CD8-positive, alpha-beta memory T cell (primary cell): ENCODE measurements at regions not wholly inside any gene's neighbourhood (a gene's known extent, or its start where the extent isn't known, plus 50 kb on each side); places are given as distances from the start of the nearest gene placed in this dataset.

Experiments used
- CTCF ChIA-PET: fragments of 350-600 bp; sonication (Branson Sonifier 250); formaldehyde crosslinking; loops from one replicate; lab custom pipeline; 2021; ENCODE audit warnings: antibody characterized with exemption; lab: Charles Lee
- POLR2A ChIA-PET: fragments of 350-600 bp; sonication (Branson Sonifier 250); formaldehyde crosslinking; loops from one replicate; lab custom pipeline; 2021; ENCODE audit warnings: antibody characterized with exemption; lab: Charles Lee
- DNase-seq, 5 donors: peaks; one replicate each; pipeline versions ENCODE4 v3.0.0 to v3.0.0-alpha.2; 2020 to 2022; ENCODE audit warnings: mixed read lengths in 1 of 5
- H3K27ac ChIP-seq: one replicate; pipeline ENCODE4 v1.7.0; 2013; ENCODE audit warnings: low read depth, mild to moderate bottlenecking, low read length, moderate library complexity
- H3K27me3 ChIP-seq: 2 replicates; pipeline ENCODE4 v1.7.0; 2013; ENCODE audit warnings: low read length, mild to moderate bottlenecking; ENCODE audit not compliant: insufficient read depth, poor library complexity, severe bottlenecking
- H3K36me3 ChIP-seq: 2 replicates; pipeline ENCODE4 v1.7.0; 2013; ENCODE audit warnings: mild to moderate bottlenecking, low read length, moderate library complexity; ENCODE audit not compliant: insufficient read depth
- H3K4me1 ChIP-seq: 2 replicates; pipeline ENCODE4 v1.7.0; 2013; ENCODE audit warnings: mild to moderate bottlenecking, low read length, moderate library complexity; ENCODE audit not compliant: insufficient read depth
- H3K4me3 ChIP-seq: 2 replicates; pipeline ENCODE4 v1.7.0; 2013; ENCODE audit warnings: mild to moderate bottlenecking, low read length
- H3K9me3 ChIP-seq: 2 replicates; pipeline ENCODE4 v1.7.0; 2013; ENCODE audit warnings: mild to moderate bottlenecking, low read length
- H3K27ac Mint-ChIP-seq, 8 donors: one replicate each; pipeline ENCODE4 v1.8.0; 2020 to 2021; ENCODE audit warnings: mixed read lengths in 8 of 8, mild to moderate bottlenecking in 6 of 8, inconsistent platforms in 3 of 8, moderate library complexity in 3 of 8
- H3K27me3 Mint-ChIP-seq, 2 donors: one replicate each; pipeline ENCODE4 v1.8.0; 2020 to 2021; ENCODE audit warnings: mixed read lengths in 2 of 2, mild to moderate bottlenecking in 1 of 2, moderate library complexity in 1 of 2
- H3K36me3 Mint-ChIP-seq, 3 donors: one replicate each; pipeline ENCODE4 v1.8.0; 2020 to 2021; ENCODE audit warnings: mixed read lengths in 3 of 3, inconsistent platforms in 1 of 3, mild to moderate bottlenecking in 1 of 3
- H3K4me1 Mint-ChIP-seq, 3 donors: one replicate each; pipeline ENCODE4 v1.8.0; 2020 to 2021; ENCODE audit warnings: mixed read lengths in 3 of 3, inconsistent platforms in 1 of 3, mild to moderate bottlenecking in 1 of 3
- H3K4me3 Mint-ChIP-seq, 7 donors: one replicate each; pipeline ENCODE4 v1.8.0; 2020 to 2021; ENCODE audit warnings: mixed read lengths in 7 of 7, mild to moderate bottlenecking in 6 of 7, moderate library complexity in 4 of 7, inconsistent platforms in 2 of 7
- H3K9me3 Mint-ChIP-seq, 5 donors: one replicate each; pipeline ENCODE4 v1.8.0; 2020 to 2022; ENCODE audit warnings: mixed read lengths in 5 of 5, mild to moderate bottlenecking in 3 of 5, moderate library complexity in 2 of 5, inconsistent platforms in 1 of 5

GRCh38 chr17:14670861-14671260 lies 370.0 kb downstream of the HS3ST3B1 start:
- ChIA-PET POLR2A (no interaction called here), CTCF (no interaction called here)
- Mint-ChIP-seq H3K9me3 (no peaks in the 10 kb centered on the region), H3K27ac (no peak overlapping the region), H3K27me3 (peaks cover 2 to 52% of the 10 kb centered on the region in 2 donors), H3K4me1 (no peaks in the 10 kb centered on the region), H3K36me3 (no peaks in the 10 kb centered on the region), H3K4me3 (no peak overlapping the region)
- DNase-seq: no peak
- no peaks in the 10 kb centered on the region for H3K36me3 ChIP-seq
- no peaks in the 10 kb centered on the region for H3K4me1 ChIP-seq
- no peak overlapping the region for H3K4me3 ChIP-seq
- no peaks in the 10 kb centered on the region for H3K27me3 ChIP-seq
- H3K27ac ChIP-seq: no peak overlapping the region
- H3K9me3 ChIP-seq: no peaks in the 10 kb centered on the region

- H3K4me3 Mint-ChIP-seq: no peak overlapping the region
- H3K27me3 Mint-ChIP-seq: peaks cover 0 to 23% of the 10 kb centered on the region in 2 donors
- H3K27ac Mint-ChIP-seq: no peak overlapping the region
- no peaks in the 10 kb centered on the region for H3K4me1 ChIP-seq
- H3K9me3 ChIP-seq: no peaks in the 10 kb centered on the region
- no peaks in the 10 kb centered on the region for H3K4me1 Mint-ChIP-seq
- H3K36me3 ChIP-seq: no peaks in the 10 kb centered on the region
- no peaks in the 10 kb centered on the region for H3K9me3 Mint-ChIP-seq
- CTCF ChIA-PET: no interaction called here
- POLR2A ChIA-PET: no interaction called here
- no peak overlapping the region for H3K27ac ChIP-seq
- H3K36me3 Mint-ChIP-seq: no peaks in the 10 kb centered on the region
- no peak for DNase-seq
- H3K4me3 ChIP-seq: no peak overlapping the region
- no peaks in the 10 kb centered on the region for H3K27me3 ChIP-seq
Observed at GRCh38 chr17:14664511-14664910, 363.6 kb downstream of the HS3ST3B1 start.

- no peaks in the 10 kb centered on the region for H3K4me1 Mint-ChIP-seq
- ChIA-PET POLR2A (no interaction called here), CTCF (no interaction called here)
- no peaks in the 10 kb centered on the region for H3K9me3 Mint-ChIP-seq
- Histone ChIP-seq H3K4me1 (no peaks in the 10 kb centered on the region), H3K4me3 (no peak overlapping the region), H3K36me3 (no peaks in the 10 kb centered on the region), H3K27ac (no peak overlapping the region), H3K9me3 (no peaks in the 10 kb centered on the region), H3K27me3 (no peaks in the 10 kb centered on the region)
- no peak for DNase-seq
- no peak overlapping the region for H3K27ac Mint-ChIP-seq
- peaks cover 3 to 16% of the 10 kb centered on the region in 2 donors for H3K27me3 Mint-ChIP-seq
- H3K36me3 Mint-ChIP-seq: no peaks in the 10 kb centered on the region
- no peak overlapping the region for H3K4me3 Mint-ChIP-seq
Observed at GRCh38 chr17:14641117-14641516, 340.2 kb downstream of the HS3ST3B1 start.

GRCh38 chr17:14637260-14637659 lies 336.4 kb downstream of the HS3ST3B1 start:
- DNase-seq: no peak
- no peaks in the 10 kb centered on the region for H3K9me3 ChIP-seq
- Mint-ChIP-seq H3K27ac (no peak overlapping the region), H3K4me3 (no peak overlapping the region), H3K27me3 (peaks cover 3 to 22% of the 10 kb centered on the region in 2 donors), H3K4me1 (no peaks in the 10 kb centered on the region), H3K9me3 (no peaks in the 10 kb centered on the region), H3K36me3 (no peaks in the 10 kb centered on the region)
- H3K36me3 ChIP-seq: no peaks in the 10 kb centered on the region
- no peaks in the 10 kb centered on the region for H3K4me1 ChIP-seq
- ChIA-PET POLR2A (no interaction called here), CTCF (no interaction called here)
- no peak overlapping the region for H3K27ac ChIP-seq
- no peak overlapping the region for H3K4me3 ChIP-seq
- H3K27me3 ChIP-seq: no peaks in the 10 kb centered on the region

GRCh38 chr17:14630621-14631020 lies 329.7 kb downstream of the HS3ST3B1 start:
- Histone ChIP-seq H3K4me3 (no peak overlapping the region), H3K27me3 (no peaks in the 10 kb centered on the region), H3K36me3 (no peaks in the 10 kb centered on the region), H3K9me3 (no peaks in the 10 kb centered on the region), H3K4me1 (no peaks in the 10 kb centered on the region), H3K27ac (no peak overlapping the region)
- H3K4me1 Mint-ChIP-seq: no peaks in the 10 kb centered on the region
- H3K9me3 Mint-ChIP-seq: peaks cover 0 to 5% (median 0%) of the 10 kb centered on the region in 5 donors
- peaks cover 0 to 3% (median 0%) of the 10 kb centered on the region in 3 donors for H3K36me3 Mint-ChIP-seq
- ChIA-PET CTCF (no interaction called here), POLR2A (no interaction called here)
- DNase-seq: no peak
- no peak overlapping the region for H3K27ac Mint-ChIP-seq
- no peak overlapping the region for H3K4me3 Mint-ChIP-seq
- peaks cover 5 to 32% of the 10 kb centered on the region in 2 donors for H3K27me3 Mint-ChIP-seq

- H3K9me3 Mint-ChIP-seq: peaks cover 0 to 5% (median 0%) of the 10 kb centered on the region in 5 donors
Observed at GRCh38 chr17:14630046-14630445, 329.2 kb downstream of the HS3ST3B1 start.

GRCh38 chr17:14622615-14623101 lies 321.8 kb downstream of the HS3ST3B1 start:
- H3K27me3 ChIP-seq: no peaks in the 10 kb centered on the region

More at GRCh38 chr17:14630046-14630445, 329.2 kb downstream of the HS3ST3B1 start:
- H3K4me3 Mint-ChIP-seq: no peak overlapping the region
- peaks cover 0 to 3% (median 0%) of the 10 kb centered on the region in 3 donors for H3K36me3 Mint-ChIP-seq
- H3K27me3 ChIP-seq: no peaks in the 10 kb centered on the region
- H3K9me3 ChIP-seq: no peaks in the 10 kb centered on the region
- DNase-seq: no peak
- H3K36me3 ChIP-seq: no peaks in the 10 kb centered on the region
- H3K4me1 ChIP-seq: no peaks in the 10 kb centered on the region
- H3K27ac Mint-ChIP-seq: no peak overlapping the region
- POLR2A ChIA-PET: no interaction called here
- peaks cover 7 to 35% of the 10 kb centered on the region in 2 donors for H3K27me3 Mint-ChIP-seq
- H3K4me3 ChIP-seq: no peak overlapping the region
- H3K4me1 Mint-ChIP-seq: no peaks in the 10 kb centered on the region
- CTCF ChIA-PET: no interaction called here
- no peak overlapping the region for H3K27ac ChIP-seq

GRCh38 chr17:14621826-14622614 lies 321.1 kb downstream of the HS3ST3B1 start:
- Mint-ChIP-seq H3K27ac (no peak overlapping the region), H3K4me1 (no peaks in the 10 kb centered on the region), H3K27me3 (peaks cover 14 to 33% of the 10 kb centered on the region in 2 donors), H3K36me3 (peaks cover 0 to 7% (median 0%) of the 10 kb centered on the region in 3 donors), H3K4me3 (no peak overlapping the region), H3K9me3 (peaks cover 0 to 3% (median 0%) of the 10 kb centered on the region in 5 donors)
- H3K27me3 ChIP-seq: no peaks in the 10 kb centered on the region
- CTCF ChIA-PET: no interaction called here
- H3K27ac ChIP-seq: no peak overlapping the region
- H3K9me3 ChIP-seq: no peaks in the 10 kb centered on the region
- DNase-seq: no peak
- H3K4me3 ChIP-seq: no peak overlapping the region
- POLR2A ChIA-PET: no interaction called here
- H3K4me1 ChIP-seq: no peaks in the 10 kb centered on the region
- no peaks in the 10 kb centered on the region for H3K36me3 ChIP-seq

More at GRCh38 chr17:14622615-14623101, 321.8 kb downstream of the HS3ST3B1 start:
- ChIA-PET CTCF (no interaction called here), POLR2A (no interaction called here)
- Histone ChIP-seq H3K27ac (no peak overlapping the region), H3K4me3 (no peak overlapping the region), H3K4me1 (no peaks in the 10 kb centered on the region), H3K36me3 (no peaks in the 10 kb centered on the region), H3K9me3 (no peaks in the 10 kb centered on the region)
- H3K4me1 Mint-ChIP-seq: no peaks in the 10 kb centered on the region
- H3K4me3 Mint-ChIP-seq: no peak overlapping the region
- H3K27ac Mint-ChIP-seq: no peak overlapping the region
- H3K27me3 Mint-ChIP-seq: peaks cover 12 to 34% of the 10 kb centered on the region in 2 donors
- peaks cover 0 to 3% (median 0%) of the 10 kb centered on the region in 5 donors for H3K9me3 Mint-ChIP-seq
- peaks cover 0 to 7% (median 0%) of the 10 kb centered on the region in 3 donors for H3K36me3 Mint-ChIP-seq
- DNase-seq: no peak
